Fibroblast of the aortic adventitia (primary cell): ENCODE measurements at regions not wholly inside any gene's neighbourhood (a gene's known extent, or its start where the extent isn't known, plus 50 kb on each side); places are given as distances from the start of the nearest gene placed in this dataset.
A peak's percentile ranks its signal among the peaks of the same experiment; 100 is the strongest.

Experiments used
- DNase-seq: peaks from one replicate; pipeline ENCODE4 v3.0.0-alpha.2; 2010; ENCODE audit warnings: low read depth
- H3K4me3 ChIP-seq: 2 replicates; pipeline ENCODE4 v1.5.1; 2011; ENCODE audit warnings: low read depth, mild to moderate bottlenecking, control low read depth, low read length, moderate library complexity
- CTCF ChIP-seq: IDR thresholded peaks from 2 replicates; pipeline ENCODE4 v1.5.1; 2011; ENCODE audit warnings: mild to moderate bottlenecking, low read length, control low read depth, inconsistent platforms; ENCODE audit not compliant: insufficient read depth

GRCh38 chr14:29069228-29069627 lies 302.6 kb downstream of the FOXG1 start:
- no peak overlapping the region for H3K4me3 ChIP-seq
- no peak for DNase-seq
- TF ChIP-seq CTCF = no peak

GRCh38 chr14:29075761-29076160 lies 309.2 kb downstream of the FOXG1 start:
- H3K4me3 ChIP-seq = no peak overlapping the region
- no peak for TF ChIP-seq CTCF
- DNase-seq = no peak

GRCh38 chr14:29077916-29078315 lies 311.3 kb downstream of the FOXG1 start:
- DNase-seq = no peak
- no peak overlapping the region for H3K4me3 ChIP-seq
- no peak for TF ChIP-seq CTCF

- no peak overlapping the region for H3K4me3 ChIP-seq
- no peak for DNase-seq
- no peak for TF ChIP-seq CTCF
These were observed 312.4 kb downstream of the FOXG1 start for GRCh38 chr14:29078810-29079522.

- peak; percentile 14 for DNase-seq
- no peak overlapping the region for H3K4me3 ChIP-seq
- TF ChIP-seq CTCF = peak; percentile 67
These were observed 319.0 kb downstream of the FOXG1 start for GRCh38 chr14:29085546-29085945.

- DNase-seq = no peak
- no peak for TF ChIP-seq CTCF
- H3K4me3 ChIP-seq = no peak overlapping the region
These were observed 323.3 kb downstream of the FOXG1 start for GRCh38 chr14:29089849-29090248.

- no peak for TF ChIP-seq CTCF
- no peak overlapping the region for H3K4me3 ChIP-seq
- DNase-seq = no peak
These were observed 325.5 kb downstream of the FOXG1 start for GRCh38 chr14:29092121-29092520.
